Right cardiac atrium (tissue), 5 donors: ENCODE measurements at regions not wholly inside any gene's neighbourhood (a gene's known extent, or its start where the extent isn't known, plus 50 kb on each side); places are given as distances from the start of the nearest gene placed in this dataset.

Experiments
- ATAC-seq, 2 donors: fragments of 200-7000 bp; cut with Tn5 transposase; one replicate each; pipeline versions ENCODE4 v1.8.0 to v1.9.1; 2020; ENCODE audit warnings: moderate library complexity in 2 of 2, mild to moderate bottlenecking in 1 of 2
- DNase-seq, 3 donors: peaks; one replicate each; pipeline ENCODE4 v3.0.0-alpha.2; 2020
- H3K27ac ChIP-seq: one replicate; pipeline ENCODE4 v1.5.1; 2013; ENCODE audit warnings: mild to moderate bottlenecking, low read length, control low read depth, moderate library complexity
- H3K27me3 ChIP-seq: one replicate; pipeline ENCODE4 v1.6.1; 2013; ENCODE audit not compliant: control insufficient read depth, insufficient read depth
- H3K4me1 ChIP-seq: one replicate; pipeline ENCODE4 v1.6.1; 2013; ENCODE audit warnings: low read length; ENCODE audit not compliant: control insufficient read depth, insufficient read depth
- H3K4me3 ChIP-seq: one replicate; pipeline ENCODE4 v1.5.1; 2013; ENCODE audit warnings: low read length, control low read depth
- H3K9me3 ChIP-seq: one replicate; pipeline ENCODE4 v1.6.1; 2013; ENCODE audit warnings: low read length; ENCODE audit not compliant: control insufficient read depth
- WGBS: extraction: QIAGEN DNeasy Blood & Tissue Kit; methylation state at CpG from one replicate; pipeline ENCODE4 v1.1.7; 2013; 5-methylcytosine and 5-hydroxymethylcytosine counted together
- intact Hi-C, 4 donors: fragments of 100-400 bp; cut with DNase I; formaldehyde crosslinking; loops; one replicate each; pipeline versions ENCODE4 v1.11.0 to v1.14.0; 2022 to 2023
- donor health status: healthy with polysubstance abuse.
- donor health status: DM: no; HTN: yes; CAD: no.
- donor health status: DM: no; HTN: no; CAD: no.
- donor health status: DM: no; HTN: yes; CAD: no; lungs with severe emphysema.
- donor health status: DM: yes; HTN: yes; CAD: no.

DNA sequence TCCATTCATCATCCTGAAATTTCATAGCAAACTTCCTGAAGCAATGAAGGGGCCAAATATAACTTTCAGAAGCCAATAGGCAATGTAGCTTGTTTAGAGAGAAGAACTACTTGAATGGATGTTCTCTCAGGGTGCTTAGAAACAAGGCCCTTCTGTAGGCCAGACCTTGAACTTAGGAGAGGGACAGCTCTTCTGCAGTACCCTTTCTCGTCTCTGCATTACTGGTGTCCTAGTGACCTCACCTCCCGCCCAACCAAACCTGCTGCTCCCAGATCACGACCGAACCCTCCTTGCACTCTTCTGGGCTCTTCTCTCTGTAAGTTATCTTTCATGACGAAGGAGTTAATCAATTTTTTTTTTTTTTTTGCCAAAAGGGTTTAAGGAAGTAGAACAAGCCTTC, 543.9 kb downstream of the TDRD15 start:
- Histone ChIP-seq H3K4me1 (no peaks in the 10 kb centered on the region), H3K4me3 (no peak overlapping the region), H3K27me3 (no peaks in the 10 kb centered on the region), H3K9me3 (no peaks in the 10 kb centered on the region), H3K27ac (no peak overlapping the region)
- WGBS: 84% methylated on average over 5 of the region's 5 CpGs
- intact Hi-C loops: no loop called here
- DNase-seq (no peak), ATAC-seq (no peak)

DNA sequence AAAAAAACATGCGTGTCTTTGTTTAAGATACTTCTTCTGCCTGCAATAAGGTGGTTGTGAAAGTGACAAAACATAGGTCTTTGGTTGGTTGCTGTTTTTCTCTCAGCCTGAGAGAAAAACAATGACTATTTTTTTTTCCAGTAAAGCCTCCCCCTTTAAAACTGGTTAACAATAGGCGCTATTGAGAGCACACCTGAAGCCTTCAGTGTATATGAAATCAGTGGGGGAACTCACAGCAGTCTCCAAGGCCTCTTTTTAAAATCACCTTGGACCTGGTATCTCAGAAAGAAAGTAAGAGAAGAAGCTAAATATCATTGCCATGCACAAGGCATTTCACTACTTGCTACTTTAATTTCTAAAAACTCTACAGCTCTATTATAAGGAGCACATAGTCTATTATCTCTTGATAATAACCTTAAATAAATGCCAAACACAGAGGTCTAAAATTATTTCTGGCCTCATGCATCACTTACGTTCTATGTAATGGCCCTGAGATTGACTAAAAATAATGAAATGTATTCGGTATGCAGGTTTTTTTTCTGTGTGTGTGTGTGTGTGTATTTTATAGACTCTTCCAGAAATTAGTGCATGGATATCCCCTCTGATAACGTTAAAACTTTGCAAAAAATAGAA, 544.4 kb downstream of the TDRD15 start:
- Histone ChIP-seq H3K4me1 (no peaks in the 10 kb centered on the region), H3K27ac (no peak overlapping the region), H3K27me3 (no peaks in the 10 kb centered on the region), H3K4me3 (no peak overlapping the region), H3K9me3 (no peaks in the 10 kb centered on the region)
- 48% methylated on average over 5 of the region's 5 CpGs for WGBS
- no peak for ATAC-seq
- no peak for DNase-seq
- intact Hi-C loops: no loop called here

DNA sequence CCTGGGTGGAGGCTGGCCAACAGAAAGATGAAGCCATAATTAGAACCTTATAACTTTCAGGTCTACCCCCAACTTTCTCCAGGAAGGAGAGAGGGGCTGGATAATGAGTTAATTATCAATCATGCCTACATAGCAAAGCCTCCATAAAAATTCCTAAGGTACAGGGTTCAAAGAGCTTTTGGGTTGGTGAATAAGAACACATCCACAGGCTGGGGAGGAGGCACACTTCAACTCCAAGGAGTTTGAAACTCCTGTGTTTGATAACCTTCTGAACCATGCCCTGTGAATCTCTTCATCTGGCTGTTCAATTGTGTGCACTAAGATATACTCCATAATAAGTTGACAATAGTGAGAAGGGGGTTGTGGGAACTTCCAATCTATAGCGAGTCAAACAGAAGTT, 552.3 kb downstream of the TDRD15 start:
- DNase-seq (no peak), ATAC-seq (no peak)
- no peaks in the 10 kb centered on the region for H3K27me3 ChIP-seq
- H3K4me3 ChIP-seq: no peak overlapping the region
- H3K9me3 ChIP-seq: no peaks in the 10 kb centered on the region
- intact Hi-C loops: no loop called here
- WGBS: 91% methylated on average over 1 of the region's 1 CpG
- H3K4me1 ChIP-seq: no peaks in the 10 kb centered on the region
- no peak overlapping the region for H3K27ac ChIP-seq

DNA sequence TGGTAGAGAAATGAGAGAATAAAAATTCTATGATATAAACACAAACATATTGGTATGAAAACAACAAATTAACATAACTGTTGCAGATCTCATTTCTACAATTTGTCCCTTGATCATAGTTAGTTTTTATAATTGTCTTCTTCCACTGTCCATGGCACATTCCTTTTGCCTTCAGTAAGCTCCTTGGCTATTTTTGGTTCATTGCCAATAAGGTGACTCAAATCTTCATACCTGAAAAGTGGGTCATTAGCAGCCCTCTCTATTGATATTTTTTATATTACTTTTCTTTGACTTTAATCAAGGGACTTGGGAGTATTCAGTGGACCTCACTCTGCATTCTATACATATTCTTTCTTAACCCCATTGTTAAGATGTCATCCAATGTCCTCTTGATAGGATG, 552.9 kb downstream of the TDRD15 start:
- DNase-seq (no peak), ATAC-seq (no peak)
- intact Hi-C loops: no loop called here
- Histone ChIP-seq H3K9me3 (no peaks in the 10 kb centered on the region), H3K4me1 (no peaks in the 10 kb centered on the region), H3K27me3 (no peaks in the 10 kb centered on the region), H3K4me3 (no peak overlapping the region), H3K27ac (no peak overlapping the region)

DNA sequence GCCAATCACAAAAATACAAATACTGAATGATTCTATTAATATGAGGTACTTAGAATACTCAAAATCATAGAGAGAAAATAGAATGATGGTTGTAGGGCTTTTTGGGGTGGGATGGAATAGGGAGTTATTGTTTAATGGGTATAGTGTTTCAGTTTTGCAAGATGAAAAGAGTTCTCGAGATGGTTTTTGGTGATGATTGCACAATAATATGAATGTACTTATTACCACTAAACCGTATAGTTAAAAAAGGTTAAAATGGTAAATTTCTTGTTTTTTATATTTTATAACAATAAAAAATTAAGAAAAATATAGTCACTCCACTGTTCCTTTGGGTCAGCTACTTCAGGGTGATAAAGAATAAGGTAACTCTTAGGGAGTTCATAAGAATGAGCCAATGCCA, 560.1 kb downstream of the TDRD15 start:
- H3K27me3 ChIP-seq: no peaks in the 10 kb centered on the region
- no peak for ATAC-seq
- H3K4me3 ChIP-seq: no peak overlapping the region
- no peak overlapping the region for H3K27ac ChIP-seq
- no peaks in the 10 kb centered on the region for H3K9me3 ChIP-seq
- H3K4me1 ChIP-seq: no peaks in the 10 kb centered on the region
- no peak for DNase-seq
- WGBS: 87% methylated on average over 2 of the region's 2 CpGs
- intact Hi-C loops: no loop called here

DNA sequence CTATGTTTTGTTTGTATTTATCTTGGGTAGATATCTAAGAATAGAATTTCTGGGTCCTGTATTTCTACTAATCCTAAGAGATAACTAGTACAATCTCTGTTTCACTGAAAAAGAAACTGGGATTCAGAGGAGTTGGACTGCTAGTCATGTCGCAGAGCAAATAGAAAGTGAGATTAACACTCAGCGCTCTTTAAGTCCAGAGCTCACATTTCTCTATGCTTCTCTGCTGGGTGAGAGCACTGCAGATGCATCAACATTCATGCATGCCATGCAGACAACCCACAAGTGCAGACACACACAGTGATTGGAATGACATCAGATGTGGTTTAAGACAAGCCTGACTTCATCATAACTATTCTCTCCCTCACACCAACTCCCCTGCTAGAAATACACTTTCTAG, 563.8 kb downstream of the TDRD15 start:
- WGBS: 94% methylated on average over 2 of the region's 2 CpGs
- intact Hi-C loops: no loop called here
- no peaks in the 10 kb centered on the region for H3K4me1 ChIP-seq
- no peaks in the 10 kb centered on the region for H3K27me3 ChIP-seq
- no peak overlapping the region for H3K27ac ChIP-seq
- ATAC-seq: no peak
- no peak overlapping the region for H3K4me3 ChIP-seq
- H3K9me3 ChIP-seq: no peaks in the 10 kb centered on the region
- no peak for DNase-seq

DNA sequence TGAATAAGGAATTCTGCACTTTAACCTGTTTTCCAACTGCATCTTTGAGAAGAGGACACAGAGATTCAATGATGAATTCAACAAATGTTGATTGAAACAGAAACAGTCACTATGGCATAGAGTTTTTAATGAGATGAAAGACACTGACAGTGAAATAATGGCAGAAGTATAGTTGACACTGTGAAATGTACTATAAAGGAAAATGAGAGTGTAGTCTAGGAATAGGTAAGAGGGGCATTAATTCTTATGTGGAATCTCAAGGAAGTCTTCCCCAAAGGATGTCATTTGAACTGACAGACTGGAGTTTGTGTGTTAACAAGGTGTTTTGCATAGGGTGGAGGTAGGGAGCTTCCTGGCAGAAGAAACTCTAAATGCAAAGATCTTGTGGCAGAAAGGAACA, 566.2 kb downstream of the TDRD15 start:
- DNase-seq (no peak), ATAC-seq (no peak)
- Histone ChIP-seq H3K4me3 (no peak overlapping the region), H3K9me3 (no peaks in the 10 kb centered on the region), H3K4me1 (no peaks in the 10 kb centered on the region), H3K27ac (no peak overlapping the region), H3K27me3 (no peaks in the 10 kb centered on the region)
- intact Hi-C loops: no loop called here

DNA sequence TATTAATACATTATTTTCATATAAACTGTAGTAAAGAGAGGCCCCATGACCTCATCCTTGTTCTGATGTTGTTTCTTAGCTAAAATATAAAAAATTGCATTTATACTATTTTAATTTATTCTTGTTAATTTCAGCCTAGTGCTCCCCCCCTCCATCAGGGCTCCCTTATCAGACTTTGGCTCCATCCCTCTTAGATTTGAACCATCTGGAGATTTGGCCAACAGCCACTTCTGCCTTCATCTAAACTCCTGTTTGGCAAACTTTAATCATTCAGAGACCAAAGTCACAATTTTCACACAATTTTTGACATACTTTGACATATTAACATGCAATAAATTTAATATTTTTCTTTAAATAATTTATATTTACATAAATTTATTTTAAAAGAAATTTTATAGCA, 569.3 kb downstream of the TDRD15 start:
- Histone ChIP-seq H3K27ac (no peak overlapping the region), H3K9me3 (no peaks in the 10 kb centered on the region), H3K27me3 (no peaks in the 10 kb centered on the region), H3K4me3 (no peak overlapping the region), H3K4me1 (no peaks in the 10 kb centered on the region)
- intact Hi-C loops: no loop called here
- DNase-seq (no peak), ATAC-seq (no peak)

DNA sequence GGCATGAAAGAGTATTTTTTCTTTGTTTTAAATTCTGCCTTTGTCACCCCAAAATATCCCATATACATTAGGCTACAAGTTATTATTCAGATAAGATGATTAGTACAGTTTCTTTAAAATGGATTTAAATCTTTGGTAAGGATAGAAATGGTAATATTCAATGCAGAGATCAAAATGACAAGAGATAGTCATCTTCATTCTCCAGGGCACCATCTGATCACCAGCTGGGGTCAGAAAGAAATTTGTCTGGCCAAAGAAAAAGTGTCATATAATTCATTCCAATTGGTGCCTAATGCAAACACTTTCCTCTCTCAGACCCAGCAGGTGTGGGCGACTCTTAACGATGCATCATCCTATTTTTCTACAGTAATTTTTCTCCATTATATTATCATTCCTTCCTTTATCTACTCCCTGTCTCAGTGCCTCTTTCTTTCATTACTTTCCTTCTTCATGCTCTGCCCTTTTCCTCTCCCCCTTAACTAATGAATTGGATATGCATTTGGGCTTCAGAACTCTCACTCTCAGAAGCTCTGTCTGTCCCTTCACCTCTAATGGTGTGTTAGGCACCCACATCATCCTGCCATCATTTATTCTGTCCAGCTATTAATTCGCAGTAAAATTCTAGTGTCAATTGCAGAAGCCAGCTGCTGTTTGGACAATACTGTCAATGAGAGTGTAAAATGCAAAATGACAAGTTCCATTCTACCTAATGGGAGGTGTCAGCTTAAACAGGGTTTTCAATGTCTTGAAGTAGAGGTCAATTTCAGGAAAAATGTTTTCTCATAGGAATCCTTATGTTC, 570.5 kb downstream of the TDRD15 start:
- intact Hi-C loops: no loop called here
- no peaks in the 10 kb centered on the region for H3K27me3 ChIP-seq
- no peak overlapping the region for H3K4me3 ChIP-seq
- no peaks in the 10 kb centered on the region for H3K9me3 ChIP-seq
- no peak overlapping the region for H3K27ac ChIP-seq
- 82% methylated on average over 3 of the region's 3 CpGs for WGBS
- ATAC-seq (no peak), DNase-seq (no peak)
- no peaks in the 10 kb centered on the region for H3K4me1 ChIP-seq

DNA sequence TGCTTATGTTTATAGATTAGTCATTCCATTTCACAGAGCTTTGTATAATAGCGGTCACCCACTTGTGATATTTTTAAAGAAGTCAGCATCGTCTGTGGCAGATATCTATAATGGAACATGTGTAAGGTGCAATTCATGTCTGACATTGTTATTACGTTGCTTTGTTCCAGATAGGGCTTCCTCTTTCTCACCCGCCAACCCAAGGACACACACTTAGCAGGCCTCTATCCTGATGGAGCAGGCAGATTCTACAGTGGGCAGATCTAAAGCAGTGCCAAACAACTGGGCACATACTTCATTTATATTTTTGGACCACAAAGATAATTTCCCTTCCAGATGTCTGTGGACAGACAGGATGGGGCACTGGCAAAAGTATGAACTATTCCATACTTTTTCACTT, 573.1 kb downstream of the TDRD15 start:
- H3K9me3 ChIP-seq: no peaks in the 10 kb centered on the region
- no peak overlapping the region for H3K27ac ChIP-seq
- intact Hi-C loops: no loop called here
- no peaks in the 10 kb centered on the region for H3K27me3 ChIP-seq
- H3K4me3 ChIP-seq: no peak overlapping the region
- no peaks in the 10 kb centered on the region for H3K4me1 ChIP-seq
- WGBS: 54% methylated on average over 4 of the region's 4 CpGs
- DNase-seq (no peak), ATAC-seq (no peak)

DNA sequence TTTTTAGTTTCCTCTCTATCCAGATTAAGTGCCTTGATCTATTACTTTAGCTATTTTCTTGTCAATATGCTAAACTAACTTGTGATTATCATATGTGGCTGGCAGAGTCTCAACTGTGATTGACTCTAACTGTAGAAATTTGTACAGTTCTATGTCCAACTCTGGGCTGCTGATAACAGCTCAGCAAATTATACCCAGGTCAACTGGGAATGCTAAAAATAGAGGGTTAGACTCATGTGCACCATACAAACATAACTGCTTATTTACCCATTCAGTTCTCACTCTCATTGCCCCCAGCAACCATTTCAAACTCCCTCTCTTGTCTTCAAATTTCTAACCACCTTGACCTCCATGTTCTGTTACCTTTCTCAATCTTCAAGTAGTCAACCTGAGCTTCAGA, 576.9 kb downstream of the TDRD15 start:
- Histone ChIP-seq H3K27me3 (no peaks in the 10 kb centered on the region), H3K27ac (no peak overlapping the region), H3K4me3 (no peak overlapping the region), H3K9me3 (no peaks in the 10 kb centered on the region), H3K4me1 (no peaks in the 10 kb centered on the region)
- no peak for DNase-seq
- intact Hi-C loops: no loop called here
- ATAC-seq: no peak

DNA sequence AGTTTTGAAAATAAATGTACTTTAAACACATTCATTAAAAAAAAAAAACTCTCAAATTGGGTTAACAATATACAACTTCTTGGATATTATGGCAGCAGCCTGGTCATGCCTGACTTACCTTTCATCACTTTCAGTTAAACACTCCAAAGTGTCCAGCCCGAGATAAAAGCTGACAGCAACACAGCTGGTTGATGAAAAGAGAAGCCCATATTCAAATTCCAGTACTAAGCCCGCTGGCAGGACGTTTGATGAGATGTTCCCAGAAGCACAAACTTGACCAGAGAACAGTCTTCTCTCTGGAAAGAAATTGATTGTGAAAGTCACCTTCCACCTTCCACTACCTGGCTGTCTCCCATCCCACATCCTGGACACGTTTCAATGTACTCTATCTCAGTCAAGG, 586.3 kb downstream of the TDRD15 start:
- DNase-seq (peak; percentile 14 to 62 (median 18)), ATAC-seq (peak; percentile 87 to 94)
- Histone ChIP-seq H3K9me3 (no peaks in the 10 kb centered on the region), H3K27me3 (no peaks in the 10 kb centered on the region), H3K4me3 (no peak overlapping the region), H3K27ac (no peak overlapping the region), H3K4me1 (no peaks in the 10 kb centered on the region)
- intact Hi-C loops: no loop called here
- 26% methylated on average over 4 of the region's 4 CpGs for WGBS
